Motor neuron (in vitro differentiated cells): ENCODE measurements at regions not wholly inside any gene's neighbourhood (a gene's known extent, or its start where the extent isn't known, plus 50 kb on each side); places are given as distances from the start of the nearest gene placed in this dataset.
"Not testable (repeated sequence)": the region's sequence is repeated elsewhere in the genome, so short reads cannot be mapped to it uniquely, and the experiment has no call there.

Source experiments
- ATAC-seq, 8 experiments: fragments of 200-7000 bp; cut with Tn5 transposase; replicated peaks in 6 of 8; 2 replicates each; pipeline ENCODE4 v1.8.0; 2021; ENCODE audit warnings: mild to moderate bottlenecking in 8 of 8, moderate library complexity in 8 of 8
- H3K27ac ChIP-seq, 2 donors: fragments of 250-450 bp; sonication (Bioruptor Pico); 2 replicates each; pipeline ENCODE4 v1.9.0; 2021; ENCODE audit warnings: antibody characterized with exemption in 2 of 2, mild to moderate bottlenecking in 2 of 2, moderate library complexity in 1 of 2
- H3K4me1 ChIP-seq, 2 donors: fragments of 250-450 bp; sonication (Bioruptor Pico); replicated peaks in 1 of 2; 2 replicates each; pipeline ENCODE4 v1.6.1; 2021; ENCODE audit warnings: antibody characterized with exemption in 2 of 2, mild to moderate bottlenecking in 2 of 2, moderate library complexity in 1 of 2
- H3K4me3 ChIP-seq, 5 donors: fragments of 250-450 bp; sonication (Bioruptor Pico); 2 replicates each; pipeline ENCODE4 v1.9.0; 2021; ENCODE audit warnings: antibody characterized with exemption in 5 of 5, mild to moderate bottlenecking in 5 of 5, moderate library complexity in 4 of 5
- WGBS, 10 experiments: fragments of 450-650 bp; shearing (Covaris generic); methylation state at CpG; one replicate each; pipeline ENCODE4 v1.0.0; 2022; 5-methylcytosine and 5-hydroxymethylcytosine counted together
- in situ Hi-C, 9 experiments: fragments of 400-800 bp; cut with MboI; loops; one replicate each; pipeline ENCODE4 v1.15.0; 2021; ENCODE audit warnings: low sequenced_read_pairs in 9 of 9, low pct_unique_long_range_greater_than_20kb in 2 of 9; ENCODE audit not compliant: unreplicated experiment in 9 of 9

GRCh38 chr17:55926276-55926990, 175.6 kb downstream of the PCTP start:
- peak in 2 of 8 experiments; percentile 25 to 37 for ATAC-seq
- 0 to 83% (median 33%) methylated on average over 1 to 4 of the region's 4 CpGs; no CpG with 5 or more reads in 1 of the 10 experiments for WGBS, 10 experiments

GRCh38 chr17:55930291-55930809, 179.5 kb downstream of the PCTP start:
- no peak for ATAC-seq
- Histone ChIP-seq H3K27ac (no peak overlapping the region), H3K4me1 (no peaks in the 10 kb centered on the region), H3K4me3 (no peak overlapping the region)
- 0 to 86% (median 48%) methylated on average over 1 of the region's 1 CpG; no CpG with 5 or more reads in 2 of the 10 experiments for WGBS, 10 experiments
- in situ Hi-C loops: no loop called here

More at GRCh38 chr17:55926276-55926990, 175.6 kb downstream of the PCTP start:
- Histone ChIP-seq H3K4me1 (no peaks in the 10 kb centered on the region), H3K4me3 (no peak overlapping the region), H3K27ac (no peak overlapping the region)
- in situ Hi-C loops: no loop called here

- no peak for ATAC-seq
- in situ Hi-C loops: no loop called here
- WGBS, 10 experiments: 0 to 100% (median 63%) methylated on average over 1 of the region's 1 CpG; no CpG with 5 or more reads in 2 of the 10 experiments
- H3K4me3 ChIP-seq: no peak overlapping the region
- H3K27ac ChIP-seq: no peak overlapping the region
- no peaks in the 10 kb centered on the region for H3K4me1 ChIP-seq
These were observed 180.6 kb downstream of the PCTP start for GRCh38 chr17:55931446-55931845.

- ATAC-seq: peak in 2 of 8 experiments; percentile 74 to 92
- in situ Hi-C loops: no loop called here
- WGBS, 10 experiments: 10 to 100% (median 75%) methylated on average over 1 to 2 of the region's 2 CpGs; no CpG with 5 or more reads in 4 of the 10 experiments
These were observed 182.1 kb downstream of the PCTP start for GRCh38 chr17:55932973-55933372.

GRCh38 chr17:55939181-55939810, 188.4 kb downstream of the PCTP start:
- WGBS, 10 experiments: 40 to 83% (median 60%) methylated on average over 1 to 3 of the region's 8 CpGs; no CpG with 5 or more reads in 5 of the 10 experiments
- ATAC-seq, H3K4me3 ChIP-seq, H3K4me1 ChIP-seq, in situ Hi-C loops, H3K27ac ChIP-seq: not testable (repeated sequence)

More at GRCh38 chr17:55932973-55933372, 182.1 kb downstream of the PCTP start:
- Histone ChIP-seq H3K27ac (no peak overlapping the region), H3K4me1 (no peaks in the 10 kb centered on the region), H3K4me3 (no peak overlapping the region)

GRCh38 chr17:55959756-55960155, 193.5 kb upstream of the ANKFN1 start:
- 12 to 96% (median 51%) methylated on average over 1 to 5 of the region's 5 CpGs; no CpG with 5 or more reads in 2 of the 10 experiments for WGBS, 10 experiments
- Histone ChIP-seq H3K4me1 (no peaks in the 10 kb centered on the region), H3K4me3 (no peak overlapping the region), H3K27ac (no peak overlapping the region)
- in situ Hi-C loops: no loop called here
- no peak for ATAC-seq

GRCh38 chr17:55961386-55961785, 191.9 kb upstream of the ANKFN1 start:
- WGBS, 10 experiments: 0 to 100% (median 60%) methylated on average over 1 to 3 of the region's 3 CpGs; no CpG with 5 or more reads in 1 of the 10 experiments
- Histone ChIP-seq H3K4me1 (no peaks in the 10 kb centered on the region), H3K4me3 (no peak overlapping the region), H3K27ac (no peak overlapping the region)
- in situ Hi-C loops: no loop called here
- peak in 1 of 8 experiments; percentile 41 for ATAC-seq

GRCh38 chr17:55962951-55963401, 190.3 kb upstream of the ANKFN1 start:
- Histone ChIP-seq H3K27ac (no peak overlapping the region), H3K4me3 (no peak overlapping the region), H3K4me1 (no peaks in the 10 kb centered on the region)
- in situ Hi-C loops: no loop called here
- 20 to 85% (median 57%) methylated on average over 1 to 4 of the region's 6 CpGs; no CpG with 5 or more reads in 4 of the 10 experiments for WGBS, 10 experiments
- ATAC-seq: peak in 1 of 8 experiments; percentile 33

- no peak for ATAC-seq
- WGBS, 10 experiments: 53 to 100% (median 80%) methylated on average over 1 to 5 of the region's 5 CpGs
- Histone ChIP-seq H3K4me1 (no peaks in the 10 kb centered on the region), H3K4me3 (no peak overlapping the region), H3K27ac (no peak overlapping the region)
- in situ Hi-C loops: no loop called here
These were observed 189.1 kb upstream of the ANKFN1 start for GRCh38 chr17:55964191-55964590.

- no peak for ATAC-seq
- no peak overlapping the region for H3K4me3 ChIP-seq
- no peak overlapping the region for H3K27ac ChIP-seq
- H3K4me1 ChIP-seq: no peaks in the 10 kb centered on the region
- in situ Hi-C loops: no loop called here
These were observed 188.2 kb upstream of the ANKFN1 start for GRCh38 chr17:55965051-55965450.

GRCh38 chr17:55969562-55970324, 183.5 kb upstream of the ANKFN1 start:
- in situ Hi-C loops: no loop called here
- Histone ChIP-seq H3K4me1 (no peaks in the 10 kb centered on the region), H3K4me3 (no peak overlapping the region), H3K27ac (no peak overlapping the region)
- WGBS, 10 experiments: 0 to 71% (median 44%) methylated on average over 1 to 3 of the region's 3 CpGs; no CpG with 5 or more reads in 1 of the 10 experiments
- ATAC-seq: peak in 3 of 8 experiments; percentile 89 to 99 (median 98)

GRCh38 chr17:55978578-55978977, 174.7 kb upstream of the ANKFN1 start:
- H3K4me1 ChIP-seq: no peaks in the 10 kb centered on the region
- H3K4me3 ChIP-seq: no peak overlapping the region
- peak in 2 of 8 experiments; percentile 71 to 77 for ATAC-seq
- H3K27ac ChIP-seq: no peak overlapping the region
- 0 to 100% (median 80%) methylated on average over 1 of the region's 1 CpG; no CpG with 5 or more reads in 5 of the 10 experiments for WGBS, 10 experiments
- in situ Hi-C loops: loop anchor here in 1 of 9 experiments (25.0 kb wide), 1 partner anchor 334 kb away; no protein-coding TSS in a partner anchor
